GM19035 (cell line): ENCODE measurements at regions not wholly inside any gene's neighbourhood (a gene's known extent, or its start where the extent isn't known, plus 50 kb on each side); places are given as distances from the start of the nearest gene placed in this dataset.
"Not testable (repeated sequence)": the region's sequence is repeated elsewhere in the genome, so short reads cannot be mapped to it uniquely, and the experiment has no call there.

Experiments used
- ATAC-seq: cut with Tn5 transposase; IDR thresholded peaks from one replicate; pipeline ENCODE4 v1.9.1; 2021; ENCODE audit not compliant: unreplicated experiment

DNA sequence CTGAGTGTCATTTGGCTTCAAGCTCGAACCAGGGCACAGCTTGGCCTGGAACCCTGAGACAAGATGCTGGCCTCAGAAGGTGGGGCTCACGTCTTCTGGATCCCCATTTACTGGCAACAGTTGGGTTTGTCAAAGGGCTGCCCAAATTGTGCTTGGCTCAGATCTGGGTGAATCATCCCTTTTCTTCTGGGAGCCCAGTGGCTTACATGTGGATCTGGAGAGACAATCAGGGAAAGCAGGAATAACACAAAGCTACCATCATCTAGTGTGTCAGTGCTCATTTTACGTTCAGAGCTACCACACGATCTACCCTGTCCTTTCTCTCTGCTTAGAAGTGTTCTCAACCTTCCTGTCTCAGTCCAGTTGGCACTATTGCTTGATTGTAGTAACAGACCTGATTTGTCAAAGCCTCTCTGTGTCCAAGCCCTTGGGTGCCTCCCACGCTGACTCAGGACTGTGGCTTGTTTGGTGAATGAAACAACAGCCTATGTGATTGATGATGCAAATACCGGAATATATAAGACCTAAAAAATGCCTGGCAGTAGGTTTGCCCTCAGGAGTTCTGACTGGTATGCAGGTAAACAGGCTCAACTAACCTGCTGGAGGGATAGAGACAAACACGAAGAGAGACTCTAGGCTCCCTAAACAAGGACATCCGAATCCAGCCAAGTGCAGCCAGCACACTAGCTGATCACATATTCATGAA lies 974.3 kb downstream of the VRK1 start:
- no peak for ATAC-seq

DNA sequence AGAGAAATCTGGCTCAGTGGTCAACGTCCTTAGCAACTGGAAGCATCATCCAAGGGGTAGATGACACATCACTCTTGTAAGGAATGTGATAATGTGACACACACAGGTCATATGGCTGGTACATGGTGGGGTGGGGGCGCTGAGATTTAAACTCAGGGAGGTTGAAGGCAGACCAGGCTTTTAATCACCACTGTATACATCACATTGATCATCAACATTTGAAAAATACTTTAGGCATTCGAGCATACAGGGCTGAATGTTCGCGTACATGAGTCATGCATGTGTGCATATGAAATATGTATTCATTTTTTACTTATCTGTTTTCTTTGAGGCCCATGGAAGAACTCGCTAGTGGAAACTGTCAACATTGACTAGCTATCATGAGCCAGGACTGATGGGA lies 976.4 kb downstream of the VRK1 start:
- no peak for ATAC-seq

DNA sequence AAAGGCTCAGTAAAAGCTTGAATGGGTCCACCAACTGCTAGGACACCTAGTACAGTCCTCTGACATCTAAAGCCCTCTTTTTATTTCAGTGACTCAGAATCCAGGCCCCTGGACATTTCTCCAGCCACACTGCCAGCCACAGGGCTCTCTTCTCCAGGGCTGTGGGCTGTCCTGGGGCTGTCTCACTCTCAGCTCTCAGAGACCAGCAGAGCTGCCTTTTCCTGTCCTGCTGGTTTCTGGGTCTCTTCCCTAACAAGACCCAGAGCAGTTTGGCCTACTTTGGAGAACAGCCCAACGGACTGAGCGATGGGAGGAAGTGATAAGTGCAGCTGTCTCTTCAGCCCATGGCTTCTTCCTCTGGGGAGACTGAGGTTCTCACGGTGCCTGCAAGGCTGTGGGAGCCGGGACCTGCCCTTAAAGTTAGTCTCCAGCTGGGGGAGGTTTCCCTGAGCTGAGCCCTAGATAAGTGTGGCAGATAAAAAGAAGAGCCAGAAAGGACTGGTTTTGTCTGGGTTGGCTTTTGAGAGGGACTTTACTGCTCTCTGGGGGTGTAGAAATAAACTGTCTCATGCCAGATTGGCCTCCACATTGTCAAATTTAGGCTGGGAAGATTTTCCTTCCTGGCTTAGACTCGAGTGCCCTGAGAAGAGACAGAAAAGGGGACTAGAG lies 979.8 kb downstream of the VRK1 start:
- ATAC-seq: no peak

DNA sequence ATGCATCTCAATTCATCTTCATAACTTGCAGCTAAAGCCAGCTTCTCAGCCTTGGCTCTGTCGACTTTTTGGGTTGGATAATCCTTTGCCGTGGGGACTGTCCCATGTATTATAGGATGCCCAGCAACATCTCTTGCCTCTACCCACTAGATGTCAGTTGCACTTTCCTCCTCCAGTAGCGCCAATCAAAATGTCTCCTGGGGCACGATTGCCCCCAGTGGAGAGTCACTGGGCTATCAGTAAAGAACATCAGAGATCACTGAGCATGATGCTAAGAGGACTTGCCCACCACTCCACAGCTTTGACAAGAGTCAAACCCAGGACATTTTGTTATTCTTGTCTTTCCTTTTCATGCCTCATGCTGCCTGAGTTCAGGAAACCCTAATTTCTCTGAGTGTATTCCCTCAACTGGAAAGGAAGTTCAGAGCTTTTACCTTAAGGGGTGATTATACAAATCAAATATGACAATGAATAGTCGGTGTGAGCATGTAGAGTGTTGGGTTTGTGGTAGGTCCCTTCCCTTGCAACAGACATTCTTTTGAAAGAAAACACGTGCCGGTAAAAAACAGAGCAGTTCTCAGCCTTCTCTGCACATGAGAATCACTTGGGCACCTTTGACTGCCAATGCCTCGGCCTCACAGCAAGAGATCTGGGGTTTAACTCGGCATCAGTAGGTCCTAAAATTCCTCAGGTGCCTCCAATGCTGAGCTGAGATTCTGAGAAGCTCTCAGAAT lies 980.6 kb downstream of the VRK1 start:
- no peak for ATAC-seq

DNA sequence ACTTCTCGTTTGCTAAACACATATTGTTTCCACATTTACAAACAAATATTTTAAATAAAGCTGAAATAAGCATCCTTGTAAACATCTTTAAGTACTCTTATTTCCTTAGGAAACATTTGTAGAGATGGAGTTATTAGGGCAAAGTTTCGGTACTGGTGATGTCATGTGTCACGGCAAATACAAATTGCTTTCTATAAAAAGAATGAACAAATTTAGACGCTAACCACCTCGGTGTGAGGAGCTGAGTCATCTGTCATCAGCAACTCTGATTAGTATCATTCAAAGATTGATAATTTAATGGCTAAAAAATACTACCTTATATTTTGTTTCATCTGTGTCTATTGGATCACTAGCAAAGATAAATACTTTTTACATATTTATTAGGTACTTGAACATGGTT lies 982.0 kb downstream of the VRK1 start:
- no peak for ATAC-seq

DNA sequence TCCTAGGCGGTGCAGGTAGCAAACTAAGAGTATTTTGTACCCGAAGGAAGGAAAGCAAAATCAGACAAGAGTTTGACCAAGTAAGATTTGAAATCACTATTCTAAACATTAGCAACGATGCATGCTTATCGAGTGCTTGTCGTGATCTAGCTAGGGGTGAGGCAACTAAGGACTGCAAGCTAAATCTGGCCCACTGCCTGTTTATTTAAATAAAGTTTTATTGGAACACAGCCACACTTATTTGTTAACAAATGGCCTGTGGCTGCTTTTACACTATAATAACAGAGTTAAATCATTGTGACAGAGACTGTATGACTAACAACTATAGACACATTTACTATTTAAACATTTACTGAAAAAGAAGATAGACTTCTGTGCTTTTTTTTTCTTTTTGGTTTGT lies 983.6 kb downstream of the VRK1 start:
- no peak for ATAC-seq

DNA sequence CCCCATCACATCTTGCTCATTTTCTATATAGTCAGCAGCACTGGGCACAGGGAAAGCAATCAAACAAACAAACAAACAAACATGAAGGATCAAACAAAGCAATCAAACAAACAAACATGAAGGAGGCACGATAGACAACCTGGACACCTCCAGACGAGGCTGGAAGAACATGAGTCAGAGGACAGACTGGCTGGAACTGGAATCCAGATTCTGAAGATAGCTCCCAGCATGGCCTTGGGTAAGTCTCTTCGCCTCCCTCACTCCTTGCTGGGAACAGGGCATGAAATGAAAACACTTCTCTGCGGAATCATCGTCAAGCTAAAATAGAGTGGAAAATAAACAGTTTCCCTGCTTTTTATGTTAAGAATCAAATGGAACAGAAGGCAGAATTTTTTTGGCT lies 984.8 kb downstream of the VRK1 start:
- no peak for ATAC-seq

DNA sequence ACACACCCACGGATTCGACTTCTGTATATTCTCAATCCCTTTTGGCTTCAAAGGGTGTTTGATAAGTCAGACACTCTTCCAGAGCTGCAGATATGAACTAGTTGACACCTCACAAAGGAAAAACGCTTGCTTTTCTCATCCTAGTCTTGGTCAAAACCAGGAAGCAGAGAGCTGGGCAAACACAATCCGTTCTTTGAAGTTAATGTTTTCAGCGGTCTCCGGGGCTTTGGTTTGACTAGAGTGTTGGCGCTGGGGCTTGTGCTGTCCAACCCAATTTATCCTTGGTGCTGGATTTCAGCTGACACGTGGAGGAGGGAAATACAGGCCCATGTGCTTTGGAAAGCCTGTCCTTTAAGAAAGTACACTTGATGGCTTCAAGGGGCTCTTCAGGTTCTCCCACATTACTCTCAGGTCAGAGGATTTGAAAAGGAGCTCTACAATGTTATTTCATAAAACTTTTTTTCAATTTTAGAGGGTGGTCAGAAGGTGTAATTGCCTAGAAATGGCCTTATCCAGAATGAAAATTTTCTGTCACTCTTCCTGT lies 985.8 kb downstream of the VRK1 start:
- ATAC-seq: no peak

DNA sequence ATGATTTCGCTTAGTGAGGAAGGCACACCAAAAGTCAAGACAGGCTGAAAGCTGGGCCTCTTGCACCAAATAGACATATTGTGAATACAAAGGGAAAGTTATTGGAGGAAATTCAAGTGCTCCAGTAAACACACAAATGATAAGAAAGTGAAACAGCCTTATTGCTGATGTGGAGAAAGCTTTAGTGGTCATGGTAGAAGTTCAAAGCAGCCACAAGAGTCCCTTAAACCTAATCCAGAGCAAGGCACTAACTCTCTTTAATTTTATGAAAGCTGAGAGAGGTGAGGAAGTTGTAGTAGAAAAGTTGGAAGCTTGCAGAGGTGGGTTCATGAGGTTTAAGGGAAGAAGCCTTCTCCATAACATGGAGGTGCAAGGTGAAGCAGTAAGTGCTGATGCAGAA lies 988.3 kb downstream of the VRK1 start:
- no peak for ATAC-seq

DNA sequence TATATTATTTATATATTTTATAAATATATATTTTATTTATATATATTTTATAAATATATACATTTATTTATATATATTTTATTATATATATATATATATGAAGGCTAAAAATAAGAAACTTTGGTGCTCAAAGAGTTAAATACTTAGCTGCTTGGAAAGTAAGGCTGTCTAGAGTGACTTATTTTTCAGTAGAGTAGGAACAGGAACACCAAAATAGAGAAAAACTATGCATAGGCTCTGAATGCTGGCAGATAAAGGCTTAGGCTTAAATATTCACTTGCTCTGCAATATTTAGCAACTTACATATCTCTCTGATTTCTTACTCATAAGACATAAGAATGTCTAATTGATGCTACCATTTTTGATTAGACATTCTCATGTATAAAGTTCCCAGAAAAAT lies 991.2 kb downstream of the VRK1 start:
- no peak for ATAC-seq

DNA sequence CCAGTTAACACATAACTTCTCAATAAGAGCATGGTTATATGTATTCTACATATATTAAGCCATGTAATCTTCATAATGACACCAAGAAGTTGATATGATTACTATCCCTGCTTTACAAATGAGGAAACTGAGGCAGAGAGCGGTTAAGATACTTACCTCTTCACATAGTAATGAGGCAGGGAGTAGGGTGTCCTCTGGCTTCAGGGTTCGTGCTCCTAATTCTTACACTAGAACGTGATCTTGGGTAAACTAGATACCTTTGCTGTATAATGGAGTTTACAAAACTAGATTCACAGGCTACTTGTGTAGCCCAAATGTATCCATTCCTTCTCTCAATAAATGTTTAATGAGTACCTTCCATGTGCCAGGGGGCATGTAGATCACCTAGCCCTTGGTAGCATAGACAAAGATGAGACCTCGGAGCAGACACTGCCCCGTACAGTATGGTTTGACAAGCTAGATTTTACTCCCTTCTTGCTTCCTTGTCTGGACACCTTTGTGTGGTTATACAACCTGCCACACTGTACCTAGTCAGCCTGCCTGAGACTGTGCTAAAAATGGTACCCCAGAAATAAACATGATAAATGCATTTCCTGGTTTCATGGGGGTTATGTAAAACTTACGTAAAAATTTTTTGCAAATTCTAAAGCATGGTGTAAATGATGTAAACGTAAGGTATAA lies 991.8 kb downstream of the VRK1 start:
- no peak for ATAC-seq

DNA sequence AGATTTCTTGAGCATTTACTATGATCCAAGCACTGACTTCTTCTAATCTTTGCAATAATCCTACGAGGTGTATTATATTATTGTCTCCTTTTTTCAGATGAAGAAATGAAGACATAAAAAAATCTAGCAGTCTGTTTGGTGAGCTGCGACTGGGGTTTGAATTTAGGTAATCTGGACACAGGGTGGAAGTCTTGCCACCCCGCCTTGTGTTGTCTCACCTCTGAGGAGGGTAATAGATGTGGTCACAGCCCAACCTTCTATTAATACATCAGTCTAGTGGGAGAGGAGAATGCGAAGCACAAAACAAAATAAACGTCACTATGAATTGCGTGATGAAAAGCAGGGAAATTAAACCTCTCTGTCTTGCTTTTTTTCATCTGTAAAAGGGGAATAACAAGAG lies 993.9 kb downstream of the VRK1 start:
- ATAC-seq: no peak

DNA sequence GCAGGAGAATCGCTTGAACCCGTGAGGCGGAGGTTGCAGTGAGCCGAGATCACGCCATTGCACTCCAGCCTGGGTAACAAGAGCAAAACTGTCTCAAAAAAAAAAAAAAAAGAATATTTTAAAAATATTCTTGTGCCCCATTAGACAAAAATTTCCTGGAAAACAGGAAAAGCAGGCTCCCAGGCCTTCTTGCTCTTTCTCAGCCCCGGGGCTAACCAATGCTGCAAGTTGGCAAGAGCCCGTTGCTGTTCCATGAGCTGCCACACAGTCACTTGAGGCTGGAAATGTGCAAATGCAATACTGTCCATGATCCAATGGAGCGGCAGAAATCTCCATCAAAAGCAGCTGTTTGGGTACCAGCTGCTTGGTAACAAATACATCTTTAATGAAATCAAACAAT lies 994.7 kb downstream of the VRK1 start:
- no peak for ATAC-seq

DNA sequence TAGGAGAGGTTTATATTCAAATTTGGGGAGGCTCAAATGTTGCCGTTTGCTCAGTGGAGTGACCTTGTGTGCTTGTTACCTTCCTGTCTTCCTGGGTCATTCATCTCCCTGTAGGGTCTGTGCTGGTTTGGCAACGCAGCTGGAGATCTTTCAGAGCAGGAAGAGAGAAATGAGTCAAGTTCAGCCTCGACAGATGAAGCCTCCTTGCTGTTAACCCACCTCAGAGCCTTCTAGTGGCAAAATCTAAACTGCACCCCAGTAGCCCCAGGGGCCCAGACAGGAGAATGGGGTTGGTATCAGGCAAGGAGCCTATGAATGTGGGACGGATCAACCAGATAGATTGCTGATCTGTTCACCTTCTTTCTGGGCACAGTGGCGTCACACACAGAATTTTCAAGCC lies 999.3 kb downstream of the VRK1 start:
- no peak for ATAC-seq

DNA sequence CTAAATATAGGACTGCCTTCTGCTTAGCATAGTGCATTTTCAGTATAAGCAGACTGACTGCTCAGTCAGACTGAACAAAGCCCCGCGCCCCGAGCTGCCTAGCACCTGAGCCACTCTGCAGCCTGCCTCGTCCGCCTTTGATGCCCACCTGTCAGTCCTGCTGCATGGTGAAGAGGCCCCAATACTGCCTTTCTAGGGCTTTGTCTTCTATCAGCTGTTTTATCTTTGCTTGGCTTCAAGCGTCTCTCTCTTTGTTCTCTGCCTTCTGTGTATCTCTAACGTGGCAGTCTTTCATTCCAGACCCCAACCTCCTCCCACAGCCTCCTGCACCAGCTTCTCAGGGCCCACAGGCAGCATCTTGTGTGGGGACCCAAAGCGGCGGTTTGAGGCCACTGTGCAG lies 1001.0 kb downstream of the VRK1 start:
- ATAC-seq: no peak

DNA sequence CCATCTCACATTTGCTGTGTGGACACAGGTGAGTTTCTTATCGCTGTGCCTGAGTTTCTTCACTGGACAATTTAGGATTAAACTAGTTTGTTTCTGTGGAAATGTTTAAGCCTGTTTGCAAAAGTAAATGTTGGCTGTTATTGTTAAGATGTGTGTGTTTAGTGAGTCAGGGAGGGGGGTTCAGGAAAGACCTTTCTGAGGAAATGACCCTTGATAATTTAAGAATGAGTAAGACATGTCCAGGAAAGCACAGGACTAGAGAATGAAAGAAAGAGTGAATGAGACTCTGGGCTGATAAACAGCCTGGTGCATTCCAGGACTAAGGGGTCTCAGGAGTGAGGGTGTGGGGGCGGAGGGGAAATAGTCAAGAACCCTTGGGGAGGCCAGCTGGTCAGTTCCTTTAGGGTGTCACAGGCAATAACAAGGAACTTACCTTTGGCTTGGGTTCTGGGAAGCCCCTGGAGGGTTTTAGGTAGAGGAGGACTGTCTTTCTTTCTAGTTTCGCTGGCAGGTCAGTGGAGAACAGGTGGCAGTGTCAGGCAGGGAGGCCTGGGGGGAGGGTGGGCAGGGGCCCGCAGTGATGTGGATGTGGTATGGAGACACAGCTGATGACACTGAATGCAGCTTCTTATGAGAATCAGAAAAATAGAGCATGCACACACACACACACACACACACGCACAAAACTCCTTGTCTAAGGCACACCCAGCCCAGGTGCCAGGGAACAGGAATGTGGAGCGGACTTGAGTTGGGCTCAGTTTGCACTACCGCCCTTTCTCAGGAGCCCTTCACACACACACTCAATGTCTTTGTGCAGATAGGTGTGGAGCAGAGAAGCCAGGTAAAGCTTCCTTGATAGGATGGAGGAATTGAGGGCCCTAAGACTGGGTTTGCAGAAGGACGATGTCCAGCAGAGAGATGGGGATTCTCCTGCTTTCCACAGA lies 1005.5 kb downstream of the VRK1 start:
- no peak for ATAC-seq

DNA sequence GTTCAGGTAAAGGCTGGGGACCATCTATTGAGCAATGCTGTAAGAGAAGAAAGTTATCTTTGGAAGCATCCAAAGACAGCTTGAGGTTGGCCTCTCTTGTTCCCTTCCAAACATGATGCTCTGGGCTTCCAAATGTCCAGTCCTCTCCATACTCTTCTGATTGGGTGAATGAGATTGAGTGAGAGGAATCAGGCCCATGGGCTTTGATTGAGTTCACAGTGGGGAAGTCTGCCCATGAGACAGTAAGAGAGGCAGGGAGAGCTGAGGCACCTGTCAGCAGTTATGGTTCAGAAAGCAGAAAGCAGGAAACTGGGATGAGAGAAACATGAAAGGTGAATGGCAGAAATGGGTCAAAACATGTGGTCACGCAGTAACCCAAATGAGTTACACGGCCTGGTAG lies 1006.9 kb downstream of the VRK1 start:
- no peak for ATAC-seq

DNA sequence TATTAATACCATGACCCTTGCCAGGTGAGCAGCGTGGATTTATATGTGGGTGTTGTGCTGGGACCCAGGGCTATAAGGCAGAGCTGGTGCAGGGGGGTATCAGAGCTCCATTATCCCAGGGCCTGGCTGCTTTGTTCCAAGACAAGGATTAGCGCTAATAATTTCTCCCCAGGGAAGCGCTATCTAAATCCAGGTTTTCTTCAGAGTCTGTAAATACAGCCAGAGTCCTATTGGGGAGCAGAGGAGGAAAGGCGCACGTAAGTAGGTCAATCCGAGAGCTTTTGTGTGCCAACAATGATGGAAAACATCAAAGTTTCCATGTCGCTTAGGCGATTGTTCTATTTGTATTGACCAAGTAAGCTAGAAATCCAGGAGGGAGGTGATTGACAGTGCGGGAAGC lies 1009.7 kb downstream of the VRK1 start:
- no peak for ATAC-seq

DNA sequence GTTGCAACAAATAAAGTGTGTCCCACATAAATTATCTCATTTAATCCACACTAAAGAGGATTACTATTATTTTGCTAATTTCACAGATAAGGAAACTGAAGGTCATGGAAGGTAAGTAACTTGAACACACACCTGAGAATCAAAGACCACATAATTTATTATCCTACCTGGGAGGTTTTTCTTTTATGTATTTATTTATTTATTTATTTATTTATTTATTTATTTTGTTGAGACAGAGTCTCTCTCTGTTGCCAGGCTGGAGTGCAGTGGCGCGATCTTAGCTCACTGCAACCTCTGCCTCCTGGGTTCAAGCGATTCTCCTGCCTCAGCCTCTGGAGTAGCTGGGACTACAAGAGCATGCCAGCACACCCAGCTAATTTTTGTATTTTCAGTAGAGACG lies 1011.4 kb downstream of the VRK1 start:
- ATAC-seq: not testable (repeated sequence)

DNA sequence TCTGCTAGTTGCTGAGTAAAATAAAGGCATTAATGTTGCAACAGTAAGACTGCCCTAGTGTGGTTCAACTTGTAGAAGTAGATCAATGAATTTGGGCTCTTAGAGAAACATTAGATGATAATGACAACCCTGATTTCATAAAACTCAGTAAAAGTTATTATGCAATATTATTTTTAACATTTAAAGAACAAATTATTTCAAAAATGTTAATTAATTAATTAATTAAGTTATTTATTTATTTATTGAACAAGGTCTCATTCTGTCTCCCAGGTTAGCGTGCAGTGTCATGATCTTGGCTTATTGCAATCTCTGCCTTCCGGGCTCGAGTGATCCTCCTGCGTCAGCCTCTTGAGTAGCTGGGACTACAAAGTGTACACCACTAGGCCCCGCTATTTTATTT lies 1016.4 kb downstream of the VRK1 start:
- no peak for ATAC-seq
